Hippocampal formation (tissue), 2 donors: ENCODE measurements at regions not wholly inside any gene's neighbourhood (a gene's known extent, or its start where the extent isn't known, plus 50 kb on each side); places are given as distances from the start of the nearest gene placed in this dataset.
A peak's percentile ranks its signal among the peaks of the same experiment; 100 is the strongest.

Experiments
- DNase-seq, 2 donors: peaks; one replicate each; lab custom pipeline; 2025; lab: John Stamatoyannopoulos, UW

GRCh38 chr3:159844801-159845261 is 143.8 kb upstream of the IL12A start:
- no peak for DNase-seq

- DNase-seq = no peak
These were observed 142.9 kb upstream of the IL12A start for GRCh38 chr3:159845737-159846136.

- DNase-seq = no peak
These were observed 142.4 kb upstream of the IL12A start for GRCh38 chr3:159846255-159846654.

GRCh38 chr3:159848348-159849118 is 140.1 kb upstream of the IL12A start:
- peak in 1 of 2 donors; percentile 32 for DNase-seq

- DNase-seq = no peak
These were observed 138.2 kb upstream of the IL12A start for GRCh38 chr3:159850481-159850880.

GRCh38 chr3:159852266-159852665 is 136.4 kb upstream of the IL12A start:
- no peak for DNase-seq

- DNase-seq = peak in 1 of 2 donors; percentile 68
These were observed 135.7 kb upstream of the IL12A start for GRCh38 chr3:159852821-159853505.

- no peak for DNase-seq
These were observed 135.2 kb upstream of the IL12A start for GRCh38 chr3:159853506-159853864.

- no peak for DNase-seq
These were observed 134.0 kb upstream of the IL12A start for GRCh38 chr3:159854500-159855124.

GRCh38 chr3:159855599-159856346 is 132.9 kb upstream of the IL12A start:
- no peak for DNase-seq

- DNase-seq = no peak
These were observed 132.0 kb upstream of the IL12A start for GRCh38 chr3:159856590-159857104.

GRCh38 chr3:159857840-159858239 is 130.8 kb upstream of the IL12A start:
- no peak for DNase-seq

GRCh38 chr3:159858650-159859049 is 130.0 kb upstream of the IL12A start:
- DNase-seq = no peak

GRCh38 chr3:159859424-159859823 is 129.2 kb upstream of the IL12A start:
- no peak for DNase-seq

- no peak for DNase-seq
These were observed 128.8 kb upstream of the IL12A start for GRCh38 chr3:159859836-159860235.

GRCh38 chr3:159860269-159861116 is 128.1 kb upstream of the IL12A start:
- no peak for DNase-seq

GRCh38 chr3:159861369-159861987 is 127.2 kb upstream of the IL12A start:
- no peak for DNase-seq

GRCh38 chr3:159865041-159865579 is 123.5 kb upstream of the IL12A start:
- DNase-seq = no peak

GRCh38 chr3:159866201-159866746 is 122.4 kb upstream of the IL12A start:
- DNase-seq = no peak

GRCh38 chr3:159867372-159867771 is 121.3 kb upstream of the IL12A start:
- no peak for DNase-seq
